ENCODE measurements at regions not wholly inside any gene's neighbourhood (a gene's known extent, or its start where the extent isn't known, plus 50 kb on each side); places are given as distances from the start of the nearest gene placed in this dataset.

DNA sequence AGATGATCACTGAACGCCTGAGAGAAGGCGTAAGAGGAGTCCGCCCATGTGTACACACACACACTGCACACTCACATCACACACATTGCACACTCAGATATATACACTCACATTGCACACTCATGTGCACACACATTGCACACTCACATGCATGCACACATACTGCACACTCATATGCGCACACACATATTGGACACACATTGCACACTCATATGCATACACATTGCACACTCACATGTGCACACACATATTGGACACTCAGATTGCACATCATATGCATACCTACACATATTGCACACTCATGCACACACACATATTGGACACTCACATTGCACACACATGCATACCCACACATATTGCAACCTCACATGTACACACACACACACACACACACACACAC is 163.2 kb downstream of the WSCD1 start:
- TF ChIP-seq, protein P1, sequence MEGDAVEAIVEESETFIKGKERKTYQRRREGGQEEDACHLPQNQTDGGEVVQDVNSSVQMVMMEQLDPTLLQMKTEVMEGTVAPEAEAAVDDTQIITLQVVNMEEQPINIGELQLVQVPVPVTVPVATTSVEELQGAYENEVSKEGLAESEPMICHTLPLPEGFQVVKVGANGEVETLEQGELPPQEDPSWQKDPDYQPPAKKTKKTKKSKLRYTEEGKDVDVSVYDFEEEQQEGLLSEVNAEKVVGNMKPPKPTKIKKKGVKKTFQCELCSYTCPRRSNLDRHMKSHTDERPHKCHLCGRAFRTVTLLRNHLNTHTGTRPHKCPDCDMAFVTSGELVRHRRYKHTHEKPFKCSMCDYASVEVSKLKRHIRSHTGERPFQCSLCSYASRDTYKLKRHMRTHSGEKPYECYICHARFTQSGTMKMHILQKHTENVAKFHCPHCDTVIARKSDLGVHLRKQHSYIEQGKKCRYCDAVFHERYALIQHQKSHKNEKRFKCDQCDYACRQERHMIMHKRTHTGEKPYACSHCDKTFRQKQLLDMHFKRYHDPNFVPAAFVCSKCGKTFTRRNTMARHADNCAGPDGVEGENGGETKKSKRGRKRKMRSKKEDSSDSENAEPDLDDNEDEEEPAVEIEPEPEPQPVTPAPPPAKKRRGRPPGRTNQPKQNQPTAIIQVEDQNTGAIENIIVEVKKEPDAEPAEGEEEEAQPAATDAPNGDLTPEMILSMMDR (IDR thresholded peaks at IDR 0.05; ENCODE audit: low read depth, low read length) = no peak
- no peak for DNase-seq (ENCODE audit: low read depth in 2 of 2)
- no peak overlapping the region for H3K4me3 ChIP-seq (replicated peaks in 1 of 2; ENCODE audit: low read depth in 2 of 2, low read length in 2 of 2)

DNA sequence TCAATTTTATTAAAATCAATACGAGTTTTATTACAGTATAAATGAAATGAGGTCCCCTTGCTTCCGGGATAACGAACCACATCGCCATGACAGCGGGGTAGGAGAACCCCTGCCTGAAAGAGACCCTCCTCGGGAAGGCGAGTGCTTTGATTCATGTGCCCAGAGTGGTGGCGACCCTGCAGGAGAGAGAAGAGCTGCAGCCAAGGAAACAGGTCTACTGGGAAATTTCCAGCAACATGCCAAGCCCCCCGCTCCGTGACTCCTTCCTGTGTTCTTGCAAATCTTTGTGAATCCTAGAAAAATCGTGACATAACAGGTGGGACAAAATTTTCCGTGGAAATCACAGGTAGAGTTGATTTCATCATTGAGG is 162.5 kb downstream of the WSCD1 start:
- DNase-seq (ENCODE audit: low read depth in 2 of 2) = no peak
- no peak overlapping the region for H3K4me3 ChIP-seq (replicated peaks in 1 of 2; ENCODE audit: low read depth in 2 of 2, low read length in 2 of 2)
- TF ChIP-seq, protein P1 (IDR thresholded peaks at IDR 0.05; ENCODE audit: low read depth, low read length) = no peak

DNA sequence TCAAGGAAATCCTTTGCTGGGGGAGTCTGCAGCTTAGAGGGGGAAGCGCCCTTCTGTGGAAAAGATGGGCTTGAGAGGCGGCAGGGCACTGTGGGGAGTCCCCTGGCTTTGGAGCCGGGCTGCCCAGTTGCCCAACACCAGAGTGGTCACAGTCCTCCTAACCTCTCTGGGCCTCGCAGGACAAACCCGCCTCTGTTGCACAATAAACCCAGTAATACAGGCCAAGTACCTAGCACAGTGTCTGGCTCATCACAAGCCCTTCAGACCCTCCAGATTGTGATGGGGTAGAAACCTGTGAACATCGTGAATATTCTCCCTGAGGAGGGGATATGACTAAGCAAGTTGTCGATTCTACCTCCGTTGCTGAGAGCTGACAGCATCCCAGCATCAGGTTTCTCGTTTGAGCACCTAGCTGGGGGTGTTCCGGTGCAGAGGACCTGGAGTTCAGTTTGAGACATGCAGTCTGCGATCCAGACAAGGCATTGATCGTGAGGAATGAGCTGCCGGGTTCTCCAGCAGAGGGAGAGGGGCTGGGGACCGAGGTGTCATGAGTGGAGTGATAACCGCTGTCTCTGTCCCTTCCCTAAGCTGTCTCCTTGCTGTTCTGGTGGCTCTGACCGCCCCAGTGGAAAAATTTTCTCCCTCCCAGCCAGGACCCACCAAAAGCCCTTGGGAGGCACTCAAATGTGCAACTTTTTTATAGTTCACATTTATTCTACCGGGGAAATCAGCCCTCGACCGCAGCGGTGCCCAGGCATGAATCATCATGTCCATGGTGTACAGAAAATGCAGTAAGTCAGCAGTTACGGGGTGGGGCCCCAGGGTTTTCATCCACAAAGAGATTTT is 161.9 kb downstream of the WSCD1 start:
- no peak for DNase-seq (ENCODE audit: low read depth in 2 of 2)
- TF ChIP-seq, protein P1 (IDR thresholded peaks at IDR 0.05; ENCODE audit: low read depth, low read length) = no peak
- no peak overlapping the region for H3K4me3 ChIP-seq (replicated peaks in 1 of 2; ENCODE audit: low read depth in 2 of 2, low read length in 2 of 2)

DNA sequence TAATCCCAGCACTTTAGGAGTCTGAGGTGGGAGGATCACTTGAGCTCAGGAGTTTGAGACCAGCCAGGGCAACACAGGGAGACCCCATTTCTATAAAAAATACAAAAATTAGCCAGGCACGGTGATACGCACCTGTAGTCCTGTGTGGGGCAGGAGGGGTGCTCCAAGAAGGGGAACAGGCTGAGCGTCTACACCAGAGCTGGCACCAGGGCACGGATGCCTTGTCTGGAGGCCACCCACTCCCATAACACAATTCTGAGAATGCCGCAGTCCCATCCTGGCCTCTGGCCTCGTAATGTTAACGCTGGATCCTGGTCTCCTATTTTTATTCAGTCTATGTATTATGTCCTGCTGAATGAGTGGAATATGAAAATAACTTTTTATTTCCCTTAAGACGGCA is 161.3 kb downstream of the WSCD1 start:
- no peak overlapping the region for H3K4me3 ChIP-seq (replicated peaks in 1 of 2; ENCODE audit: low read depth in 2 of 2, low read length in 2 of 2)
- TF ChIP-seq, protein P1 (IDR thresholded peaks at IDR 0.05; ENCODE audit: low read depth, low read length) = no peak

DNA sequence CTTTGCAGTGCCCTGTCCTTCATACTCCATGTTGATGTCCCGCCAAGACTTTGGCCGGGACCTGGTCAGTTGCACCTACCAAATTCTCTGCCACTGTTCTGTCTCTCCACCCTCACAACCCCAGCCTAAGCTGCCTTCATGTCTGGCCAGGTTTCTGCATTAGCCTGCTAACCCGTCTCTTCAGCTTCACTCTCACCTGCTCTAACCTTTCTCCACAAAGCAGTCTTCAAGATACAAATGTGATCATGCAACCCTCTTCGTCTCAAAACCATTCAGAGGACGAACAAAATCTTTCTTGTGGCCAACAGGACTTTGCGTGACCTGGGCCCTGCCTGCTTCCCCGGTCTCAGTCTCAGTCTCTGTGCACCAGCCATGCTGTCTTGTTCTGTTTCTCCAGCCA is 148.2 kb downstream of the WSCD1 start:
- no peak overlapping the region for H3K4me3 ChIP-seq (replicated peaks in 1 of 2; ENCODE audit: low read depth in 2 of 2, low read length in 2 of 2)
- no peak for DNase-seq (ENCODE audit: low read depth in 2 of 2)
- TF ChIP-seq, protein P1 (IDR thresholded peaks at IDR 0.05; ENCODE audit: low read depth, low read length) = no peak

More for the DNA sequence above, 161.3 kb downstream of the WSCD1 start:
- no peak for DNase-seq (ENCODE audit: low read depth in 2 of 2)

DNA sequence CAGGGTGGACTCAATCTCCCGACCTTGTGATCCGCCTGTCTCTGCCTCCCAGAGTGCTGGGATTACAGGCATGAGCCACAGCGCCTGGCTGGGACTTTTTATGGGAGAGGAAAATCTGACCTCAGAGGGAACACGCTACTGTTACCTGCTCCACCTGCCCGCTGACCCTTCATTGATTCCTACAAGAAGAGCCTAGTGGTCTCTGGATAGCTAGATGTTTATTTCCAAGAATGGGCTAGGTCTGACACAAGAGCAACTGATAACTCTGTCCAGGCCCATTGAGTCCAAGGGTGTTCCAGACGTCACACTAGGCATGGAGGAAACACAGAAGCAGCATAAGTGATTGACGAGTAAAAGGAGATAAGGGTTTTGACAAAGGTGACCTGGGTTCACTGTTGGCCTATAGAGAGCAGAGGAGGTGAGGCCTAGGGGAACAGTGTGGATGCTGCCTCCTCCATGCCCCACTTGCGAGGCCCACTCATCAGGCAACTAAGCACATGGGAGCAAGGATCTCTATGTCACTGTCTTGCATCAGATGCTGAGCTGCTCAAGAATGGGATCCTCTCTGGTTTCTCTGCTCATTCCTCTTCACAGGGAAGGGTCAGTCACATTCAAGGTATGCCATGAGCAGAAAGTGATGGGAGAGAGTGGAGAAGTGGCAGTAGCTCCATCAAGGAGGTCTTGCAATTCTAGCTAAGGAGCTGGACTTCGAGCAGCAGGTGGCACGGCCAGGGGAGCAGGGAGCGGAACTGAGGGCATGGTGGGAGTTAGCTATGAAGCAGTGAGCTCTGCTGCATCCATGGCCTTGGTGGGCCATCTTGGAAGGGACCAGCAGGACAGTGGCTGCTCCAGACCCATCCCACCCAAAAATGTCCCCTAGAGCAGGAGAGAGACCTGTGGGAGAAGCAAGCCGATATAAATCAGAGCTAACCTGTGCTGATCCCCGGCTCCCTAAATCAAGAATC is 145.2 kb downstream of the WSCD1 start:
- no peak overlapping the region for H3K4me3 ChIP-seq (replicated peaks in 1 of 2; ENCODE audit: low read depth in 2 of 2, low read length in 2 of 2)
- TF ChIP-seq, protein P1 (IDR thresholded peaks at IDR 0.05; ENCODE audit: low read depth, low read length) = no peak
- DNase-seq (ENCODE audit: low read depth in 2 of 2) = no peak

All from cardiac fibroblast (primary cell).